ENCODE measurements at regions not wholly inside any gene's neighbourhood (a gene's known extent, or its start where the extent isn't known, plus 50 kb on each side); places are given as distances from the start of the nearest gene placed in this dataset.

- H3K27me3 ChIP-seq: no peaks in the 10 kb centered on the region
- TF ChIP-seq, protein P1, sequence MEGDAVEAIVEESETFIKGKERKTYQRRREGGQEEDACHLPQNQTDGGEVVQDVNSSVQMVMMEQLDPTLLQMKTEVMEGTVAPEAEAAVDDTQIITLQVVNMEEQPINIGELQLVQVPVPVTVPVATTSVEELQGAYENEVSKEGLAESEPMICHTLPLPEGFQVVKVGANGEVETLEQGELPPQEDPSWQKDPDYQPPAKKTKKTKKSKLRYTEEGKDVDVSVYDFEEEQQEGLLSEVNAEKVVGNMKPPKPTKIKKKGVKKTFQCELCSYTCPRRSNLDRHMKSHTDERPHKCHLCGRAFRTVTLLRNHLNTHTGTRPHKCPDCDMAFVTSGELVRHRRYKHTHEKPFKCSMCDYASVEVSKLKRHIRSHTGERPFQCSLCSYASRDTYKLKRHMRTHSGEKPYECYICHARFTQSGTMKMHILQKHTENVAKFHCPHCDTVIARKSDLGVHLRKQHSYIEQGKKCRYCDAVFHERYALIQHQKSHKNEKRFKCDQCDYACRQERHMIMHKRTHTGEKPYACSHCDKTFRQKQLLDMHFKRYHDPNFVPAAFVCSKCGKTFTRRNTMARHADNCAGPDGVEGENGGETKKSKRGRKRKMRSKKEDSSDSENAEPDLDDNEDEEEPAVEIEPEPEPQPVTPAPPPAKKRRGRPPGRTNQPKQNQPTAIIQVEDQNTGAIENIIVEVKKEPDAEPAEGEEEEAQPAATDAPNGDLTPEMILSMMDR (IDR thresholded peaks at IDR 0.05): no peak
- intact Hi-C loops (cut with DNase I; ENCODE audit: low total_unique reads): no loop called here
- no peak overlapping the region for H3K4me3 ChIP-seq
- no peaks in the 10 kb centered on the region for H3K9me3 ChIP-seq
- no peaks in the 10 kb centered on the region for H3K4me1 ChIP-seq
- no peak for DNase-seq
- no peaks in the 10 kb centered on the region for H3K36me3 ChIP-seq
- no peak overlapping the region for H3K27ac ChIP-seq
These were observed 428.2 kb upstream of the POT1 start for GRCh38 chr7:125357676-125358455.

GRCh38 chr7:125355899-125356298, 426.3 kb upstream of the POT1 start:
- Histone ChIP-seq H3K9me3 (no peaks in the 10 kb centered on the region), H3K27ac (no peak overlapping the region), H3K4me3 (no peak overlapping the region), H3K4me1 (no peaks in the 10 kb centered on the region), H3K27me3 (no peaks in the 10 kb centered on the region), H3K36me3 (no peaks in the 10 kb centered on the region)
- TF ChIP-seq, protein P1 (IDR thresholded peaks at IDR 0.05): no peak
- no peak for DNase-seq
- intact Hi-C loops (cut with DNase I; ENCODE audit: low total_unique reads): no loop called here

DNA sequence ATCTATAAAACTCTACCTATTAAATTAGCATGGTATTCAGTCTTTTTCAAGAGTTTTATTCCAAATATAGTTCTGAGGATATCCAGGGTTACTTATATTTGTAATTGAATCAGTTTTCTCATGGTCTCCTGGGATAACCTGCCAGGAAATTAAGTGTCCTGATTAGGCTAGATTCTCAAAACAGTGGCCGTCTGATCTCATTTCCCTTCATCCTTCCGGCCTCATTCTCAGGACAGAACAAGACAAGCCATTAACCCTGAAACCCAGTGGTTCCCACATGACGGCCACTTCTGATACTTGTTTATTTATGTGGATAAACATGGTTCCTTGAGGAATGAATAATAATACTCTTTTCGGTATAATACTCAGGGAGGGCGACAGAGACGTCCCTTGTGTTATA, 417.6 kb upstream of the POT1 start:
- H3K4me1 ChIP-seq: no peaks in the 10 kb centered on the region
- TF ChIP-seq, protein P1 (IDR thresholded peaks at IDR 0.05): no peak
- no peak overlapping the region for H3K27ac ChIP-seq
- no peak overlapping the region for H3K4me3 ChIP-seq
- intact Hi-C loops (cut with DNase I; ENCODE audit: low total_unique reads): no loop called here
- no peaks in the 10 kb centered on the region for H3K27me3 ChIP-seq
- no peaks in the 10 kb centered on the region for H3K36me3 ChIP-seq
- no peak for DNase-seq
- H3K9me3 ChIP-seq: no peaks in the 10 kb centered on the region

- DNase-seq: no peak
- no peaks in the 10 kb centered on the region for H3K27me3 ChIP-seq
- H3K9me3 ChIP-seq: no peaks in the 10 kb centered on the region
- H3K36me3 ChIP-seq: no peaks in the 10 kb centered on the region
- no peak overlapping the region for H3K27ac ChIP-seq
- H3K4me1 ChIP-seq: no peaks in the 10 kb centered on the region
- no peak overlapping the region for H3K4me3 ChIP-seq
- intact Hi-C loops (cut with DNase I; ENCODE audit: low total_unique reads): no loop called here
- TF ChIP-seq, protein P1 (IDR thresholded peaks at IDR 0.05): no peak
These were observed 408.5 kb upstream of the POT1 start for GRCh38 chr7:125338110-125338509.

DNA sequence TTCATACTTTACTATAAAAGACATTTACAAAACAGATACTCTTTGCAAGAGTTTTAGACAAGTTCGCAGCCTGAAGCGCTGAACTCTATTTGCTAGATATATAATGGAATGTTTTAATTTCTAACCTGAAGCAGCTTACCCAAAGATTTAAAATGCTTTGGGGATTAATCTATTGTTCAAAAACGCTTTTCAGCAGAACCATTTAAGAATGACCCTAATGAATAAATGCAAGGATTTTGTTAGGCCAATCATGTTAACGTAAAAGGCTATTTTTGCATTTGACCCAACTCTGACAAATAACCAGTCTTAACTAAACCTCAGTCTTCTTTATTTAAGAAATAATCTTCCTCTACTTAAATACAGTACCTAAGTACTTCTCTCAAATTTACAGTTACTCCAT, 406.7 kb upstream of the POT1 start:
- DNase-seq: no peak
- Histone ChIP-seq H3K27ac (no peak overlapping the region), H3K27me3 (no peaks in the 10 kb centered on the region), H3K4me3 (no peak overlapping the region), H3K36me3 (no peaks in the 10 kb centered on the region), H3K9me3 (no peaks in the 10 kb centered on the region), H3K4me1 (no peaks in the 10 kb centered on the region)
- intact Hi-C loops (cut with DNase I; ENCODE audit: low total_unique reads): no loop called here
- TF ChIP-seq, protein P1 (IDR thresholded peaks at IDR 0.05): no peak
